ENCODE measurements at regions not wholly inside any gene's neighbourhood (a gene's known extent, or its start where the extent isn't known, plus 50 kb on each side); places are given as distances from the start of the nearest gene placed in this dataset.

GRCh38 chr3:161766331-161766730 lies 269.7 kb downstream of the OTOL1 start:
- POLR2A ChIA-PET, result no interaction called here
- no peak for DNase-seq (ENCODE audit: low read depth, low spot score)
- Histone ChIP-seq H3K27me3 (ENCODE audit: control insufficient read depth, insufficient read depth, low read length) (no peaks in the 10 kb centered on the region), H3K27ac (ENCODE audit: low read depth, low read length) (no peak overlapping the region), H3K4me3 (ENCODE audit: low read depth, low read length) (no peak overlapping the region), H3K9me3 (ENCODE audit: control insufficient read depth, insufficient read depth, low read length) (no peaks in the 10 kb centered on the region)
- TF ChIP-seq CTCF (IDR thresholded peaks at IDR 0.05; ENCODE audit: low read depth, low read length), result no peak
- CTCF ChIA-PET, result no interaction called here

GRCh38 chr3:161770484-161771386 lies 274.1 kb downstream of the OTOL1 start:
- H3K4me3 ChIP-seq (ENCODE audit: low read depth, low read length), result no peak overlapping the region
- no peaks in the 10 kb centered on the region for H3K27me3 ChIP-seq (ENCODE audit: control insufficient read depth, insufficient read depth, low read length)
- no peak for DNase-seq (ENCODE audit: low read depth, low spot score)
- ChIA-PET POLR2A (no interaction called here), CTCF (no interaction called here)
- no peaks in the 10 kb centered on the region for H3K9me3 ChIP-seq (ENCODE audit: control insufficient read depth, insufficient read depth, low read length)
- no peak overlapping the region for H3K27ac ChIP-seq (ENCODE audit: low read depth, low read length)
- no peak for TF ChIP-seq CTCF (IDR thresholded peaks at IDR 0.05; ENCODE audit: low read depth, low read length)

GRCh38 chr3:161781381-161781780 lies 284.8 kb downstream of the OTOL1 start:
- DNase-seq (ENCODE audit: low read depth, low spot score), result no peak
- H3K9me3 ChIP-seq (ENCODE audit: control insufficient read depth, insufficient read depth, low read length), result no peaks in the 10 kb centered on the region
- TF ChIP-seq CTCF (IDR thresholded peaks at IDR 0.05; ENCODE audit: low read depth, low read length), result no peak
- ChIA-PET CTCF (no interaction called here), POLR2A (no interaction called here)
- no peak overlapping the region for H3K27ac ChIP-seq (ENCODE audit: low read depth, low read length)
- H3K27me3 ChIP-seq (ENCODE audit: control insufficient read depth, insufficient read depth, low read length), result no peaks in the 10 kb centered on the region
- H3K4me3 ChIP-seq (ENCODE audit: low read depth, low read length), result no peak overlapping the region

GRCh38 chr3:161793194-161793930 lies 296.8 kb downstream of the OTOL1 start:
- Histone ChIP-seq H3K4me3 (ENCODE audit: low read depth, low read length) (no peak overlapping the region), H3K9me3 (ENCODE audit: control insufficient read depth, insufficient read depth, low read length) (no peaks in the 10 kb centered on the region), H3K27ac (ENCODE audit: low read depth, low read length) (no peak overlapping the region), H3K27me3 (ENCODE audit: control insufficient read depth, insufficient read depth, low read length) (no peaks in the 10 kb centered on the region)
- TF ChIP-seq CTCF (IDR thresholded peaks at IDR 0.05; ENCODE audit: low read depth, low read length), result no peak
- ChIA-PET POLR2A (no interaction called here), CTCF (no interaction called here)
- DNase-seq (ENCODE audit: low read depth, low spot score), result no peak

DNA sequence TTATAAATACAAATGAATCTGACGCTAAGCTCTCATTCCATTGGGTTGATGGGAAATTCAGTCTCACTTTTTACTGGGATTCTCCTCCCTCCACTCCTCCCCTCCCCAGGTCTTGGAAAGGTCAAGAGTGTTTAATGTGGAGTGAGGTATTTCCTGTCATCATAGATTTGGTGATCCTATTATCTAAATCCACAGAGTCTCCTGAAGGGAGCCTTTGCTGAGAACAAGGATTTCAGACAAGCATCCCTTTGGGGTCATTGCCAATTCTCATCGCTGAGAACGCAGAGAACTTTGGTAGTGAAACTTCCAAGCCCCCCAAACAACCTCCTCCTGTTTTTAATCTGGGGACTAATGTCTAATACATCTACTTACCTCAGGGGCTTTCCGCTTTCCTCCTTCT lies 297.9 kb downstream of the OTOL1 start:
- TF ChIP-seq CTCF (IDR thresholded peaks at IDR 0.05; ENCODE audit: low read depth, low read length), result no peak
- no peak overlapping the region for H3K4me3 ChIP-seq (ENCODE audit: low read depth, low read length)
- no peaks in the 10 kb centered on the region for H3K27me3 ChIP-seq (ENCODE audit: control insufficient read depth, insufficient read depth, low read length)
- DNase-seq (ENCODE audit: low read depth, low spot score), result no peak
- POLR2A ChIA-PET, result no interaction called here
- CTCF ChIA-PET, result no interaction called here
- no peak overlapping the region for H3K27ac ChIP-seq (ENCODE audit: low read depth, low read length)
- H3K9me3 ChIP-seq (ENCODE audit: control insufficient read depth, insufficient read depth, low read length), result no peaks in the 10 kb centered on the region
